GM21526 (cell line): ENCODE measurements at regions not wholly inside any gene's neighbourhood (a gene's known extent, or its start where the extent isn't known, plus 50 kb on each side); places are given as distances from the start of the nearest gene placed in this dataset.

ENCODE experiments used
- ATAC-seq: cut with Tn5 transposase; IDR thresholded peaks from one replicate; pipeline ENCODE4 v1.9.1; 2021; ENCODE audit warnings: moderate library complexity; ENCODE audit not compliant: unreplicated experiment, low FRiP score

- ATAC-seq, result no peak
Measured at GRCh38 chr20:40978761-40979160, 49.9 kb upstream of the TOP1 start.
